Dermis blood vessel endothelial cell (primary cell): ENCODE measurements at regions not wholly inside any gene's neighbourhood (a gene's known extent, or its start where the extent isn't known, plus 50 kb on each side); places are given as distances from the start of the nearest gene placed in this dataset.

Experiments used
- DNase-seq: peaks from one replicate; pipeline ENCODE4 v3.0.0; 2010

- peak; percentile 46 for DNase-seq
Measured at GRCh38 chr10:78188446-78188845, 154.8 kb downstream of the RPS24 start.

DNA sequence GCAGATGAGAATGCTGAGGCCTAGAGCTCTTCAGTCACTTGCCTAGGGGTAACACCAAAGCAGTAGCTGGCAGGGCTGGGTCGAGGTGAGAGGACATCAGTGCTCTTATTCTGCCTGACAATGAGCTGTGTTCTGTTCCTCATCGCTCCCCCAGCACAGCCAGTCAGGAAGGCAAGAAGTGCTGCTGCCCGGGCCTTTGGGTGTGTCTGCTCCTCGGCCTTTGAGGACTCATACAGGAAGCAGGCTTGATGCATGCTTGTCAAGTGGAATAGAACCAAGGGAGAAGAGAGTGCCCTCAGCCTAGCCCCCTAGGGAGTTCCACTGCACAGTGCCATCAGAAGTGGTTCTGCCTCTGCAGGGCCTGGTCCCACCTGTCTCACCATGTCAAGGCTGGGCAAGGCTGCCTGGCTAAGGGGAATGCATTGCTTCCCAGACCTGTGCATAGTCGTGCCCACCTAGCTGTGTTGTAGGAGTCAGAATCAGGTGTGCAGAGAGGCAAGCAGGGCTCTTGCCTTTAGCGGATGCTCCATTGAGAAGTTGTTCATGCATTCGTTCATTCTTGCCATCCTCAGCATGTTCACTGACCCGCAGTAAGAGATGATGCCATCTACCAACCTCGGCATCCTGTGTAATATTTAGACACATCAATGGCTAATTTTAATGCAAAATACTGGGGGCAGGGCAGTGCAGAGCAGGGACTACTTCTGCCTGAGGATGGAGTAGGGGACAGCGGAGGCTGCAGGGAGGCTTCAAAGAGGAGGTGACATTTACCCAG is 156.6 kb downstream of the RPS24 start:
- no peak for DNase-seq

GRCh38 chr10:78191301-78191700 is 157.6 kb downstream of the RPS24 start:
- no peak for DNase-seq

DNA sequence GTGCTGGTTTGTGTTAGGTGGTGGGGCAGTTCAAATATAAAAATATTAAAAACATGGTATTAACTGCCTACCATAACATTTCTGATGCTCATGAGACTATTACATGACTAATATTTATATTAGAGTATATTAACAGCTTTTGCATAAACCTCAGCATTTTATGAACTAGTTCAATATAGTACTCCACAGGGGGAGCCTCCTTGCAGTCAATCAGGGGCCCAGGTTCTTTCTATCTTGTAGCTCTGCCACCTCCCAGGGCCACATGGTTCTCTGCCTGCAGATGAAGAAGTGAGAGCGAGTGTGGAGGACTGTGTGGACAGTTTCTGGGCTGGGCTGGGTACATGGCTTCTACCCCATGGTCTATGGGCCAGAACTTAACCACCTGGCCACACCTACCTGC is 159.5 kb downstream of the RPS24 start:
- DNase-seq, result no peak

DNA sequence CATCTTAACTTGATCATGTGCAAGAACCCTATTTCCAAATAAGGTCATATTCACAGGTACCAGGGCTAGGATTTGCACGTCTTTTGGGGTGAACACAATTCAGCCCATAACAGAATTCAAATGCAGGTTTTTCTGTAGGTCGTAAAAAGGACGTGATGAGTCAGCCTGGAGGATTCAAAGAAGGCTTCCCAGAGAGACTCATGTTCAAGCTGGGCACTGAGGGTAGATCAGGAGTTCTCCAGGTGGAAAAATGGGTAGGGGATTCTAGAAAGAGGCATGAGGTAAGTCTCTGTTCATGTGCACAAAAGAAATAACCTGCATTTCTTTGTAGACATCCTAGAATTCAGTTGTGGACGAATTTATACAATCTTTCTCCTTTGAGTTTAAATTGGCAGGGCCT is 160.4 kb downstream of the RPS24 start:
- DNase-seq, result no peak

GRCh38 chr10:78194539-78195402 is 161.1 kb downstream of the RPS24 start:
- DNase-seq, result no peak

DNA sequence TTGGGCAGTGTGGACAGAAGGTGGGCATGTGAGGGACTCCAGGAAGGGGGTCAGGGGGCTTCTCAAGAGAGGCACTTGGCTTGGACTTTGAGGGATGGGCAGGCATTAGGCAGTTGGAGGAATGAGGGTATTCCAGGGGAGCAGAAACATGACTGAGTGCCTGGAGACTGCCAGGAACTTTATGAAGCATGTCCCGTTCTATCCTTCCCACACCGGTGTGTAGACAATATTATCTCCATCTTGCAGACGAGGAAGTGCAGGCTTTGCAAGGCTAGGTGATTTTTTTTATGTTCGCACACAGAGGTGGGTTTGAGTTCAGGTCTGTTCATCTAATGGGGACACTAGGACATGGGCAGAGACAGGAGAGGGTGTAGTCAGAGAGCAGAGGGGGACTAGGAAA is 162.7 kb downstream of the RPS24 start:
- no peak for DNase-seq

DNA sequence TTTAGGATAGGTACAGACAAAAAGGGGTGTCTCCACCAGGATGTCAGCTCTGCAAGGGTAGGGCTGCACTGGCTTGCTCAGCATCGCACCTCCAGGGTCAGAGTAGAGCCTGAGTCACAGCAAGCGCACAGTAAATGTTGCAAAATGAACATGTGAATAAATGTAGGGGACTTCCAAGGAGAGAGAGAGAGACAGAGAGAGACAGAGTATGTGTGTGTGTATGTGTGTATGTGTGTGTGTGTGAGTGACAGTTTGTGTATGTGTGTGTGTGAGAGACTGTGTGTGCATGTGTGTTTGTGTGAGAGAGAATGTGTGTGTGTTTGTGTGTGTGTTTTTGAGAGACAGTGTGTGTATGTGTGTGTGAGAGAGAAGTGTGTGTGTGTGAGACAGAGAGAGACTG is 163.3 kb downstream of the RPS24 start:
- no peak for DNase-seq

DNA sequence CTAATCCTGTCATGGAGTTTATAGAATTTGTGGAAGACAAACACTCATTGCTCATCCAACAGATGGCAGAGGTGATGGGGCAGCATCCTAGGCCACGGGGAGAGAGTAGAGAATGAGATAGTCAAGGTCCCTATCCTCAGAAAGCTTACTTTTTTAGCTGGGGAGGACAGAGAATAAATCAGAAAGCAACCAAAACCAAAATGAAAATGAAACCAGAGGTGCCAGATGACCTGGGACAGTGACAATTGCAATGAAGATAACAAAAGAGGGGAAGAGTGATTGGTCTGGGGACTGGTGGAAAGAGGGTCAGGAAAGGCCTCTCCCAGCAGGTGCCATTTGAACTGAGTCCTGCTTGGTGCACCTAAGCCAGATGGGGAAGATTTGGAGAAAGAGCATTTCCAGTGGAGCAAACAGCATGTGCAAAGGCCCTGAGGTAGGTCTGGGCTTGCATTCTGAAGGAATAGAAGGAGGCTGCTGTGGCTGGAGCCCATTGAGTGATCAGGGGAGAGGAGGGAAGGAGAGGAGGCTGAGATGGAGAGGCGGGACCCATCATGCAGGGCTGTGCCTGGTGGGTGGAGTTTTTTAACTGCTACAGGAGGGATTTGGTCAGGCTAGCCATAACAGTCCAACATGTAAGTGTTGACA is 164.1 kb downstream of the RPS24 start:
- no peak for DNase-seq

- no peak for DNase-seq
Measured at GRCh38 chr10:78199005-78199725, 165.5 kb downstream of the RPS24 start.

GRCh38 chr10:78199759-78200158 is 166.1 kb downstream of the RPS24 start:
- DNase-seq, result no peak

GRCh38 chr10:78200686-78201085 is 167.0 kb downstream of the RPS24 start:
- DNase-seq, result no peak

DNA sequence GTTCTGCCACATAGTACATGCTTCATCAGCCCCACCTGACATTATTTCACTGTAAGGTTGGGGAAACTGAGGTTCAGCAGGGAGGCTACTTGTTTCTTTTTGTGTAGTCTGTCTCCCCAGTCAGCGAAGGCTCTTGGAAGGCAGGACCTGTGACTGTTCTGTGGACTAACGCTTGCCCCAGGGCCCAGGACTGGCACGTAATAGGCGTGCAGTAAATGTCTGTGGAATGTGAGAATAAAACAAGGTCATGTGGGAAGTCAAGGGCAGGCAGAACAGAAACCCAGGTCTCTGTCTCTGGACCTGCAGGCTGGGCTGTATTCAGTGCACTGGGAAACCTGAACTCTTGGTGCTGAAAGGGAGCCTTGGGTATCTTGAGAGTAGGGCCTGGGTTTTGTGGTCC is 168.7 kb downstream of the RPS24 start:
- DNase-seq, result no peak

- DNase-seq, result peak; percentile 6
Measured at GRCh38 chr10:78203915-78204818, 170.5 kb downstream of the RPS24 start.

GRCh38 chr10:78205457-78206016 is 171.9 kb downstream of the RPS24 start:
- DNase-seq, result no peak

GRCh38 chr10:78207216-78207615 is 173.6 kb downstream of the RPS24 start:
- DNase-seq, result no peak

- no peak for DNase-seq
Measured at GRCh38 chr10:78207776-78208175, 174.1 kb downstream of the RPS24 start.

DNA sequence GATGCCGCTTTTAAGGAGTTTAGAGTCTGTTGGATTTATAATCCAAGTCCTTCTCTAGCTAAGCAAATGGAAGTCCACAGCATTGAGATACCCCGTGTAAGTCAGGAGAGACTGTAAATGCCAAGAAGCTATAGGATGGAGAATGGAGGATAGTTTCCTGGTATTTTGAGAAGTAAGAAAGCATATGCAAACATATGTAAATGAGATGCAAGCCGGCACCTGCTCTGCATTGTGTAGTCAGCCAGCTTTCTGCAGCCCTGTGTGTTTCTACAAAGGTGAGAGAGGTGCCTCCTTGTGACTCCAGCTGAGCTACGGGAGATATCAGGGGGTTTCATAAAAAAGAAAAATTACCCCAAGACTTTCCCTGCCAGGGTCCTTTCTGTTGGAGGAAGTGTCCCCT is 176.3 kb downstream of the RPS24 start:
- no peak for DNase-seq

GRCh38 chr10:78210548-78210947 is 176.9 kb downstream of the RPS24 start:
- DNase-seq, result no peak

- DNase-seq, result no peak
Measured at GRCh38 chr10:78210976-78211375, 177.3 kb downstream of the RPS24 start.

GRCh38 chr10:78211561-78212051 is 177.9 kb downstream of the RPS24 start:
- DNase-seq, result peak; percentile 66
